ENCODE measurements at regions not wholly inside any gene's neighbourhood (a gene's known extent, or its start where the extent isn't known, plus 50 kb on each side); places are given as distances from the start of the nearest gene placed in this dataset.

GRCh38 chr20:60895363-60896079 is 356.5 kb upstream of the CDH4 start:
- TF ChIP-seq CTCF (IDR thresholded peaks at IDR 0.05), result no peak
- Mint-ChIP-seq H3K4me1 (peaks cover 4% of the 10 kb centered on the region), H3K36me3 (ENCODE audit: low read depth) (no peaks in the 10 kb centered on the region), H3K27me3 (ENCODE audit: low read depth, poor library complexity) (peaks cover 7% of the 10 kb centered on the region), H3K9me3 (no peaks in the 10 kb centered on the region), H3K4me3 (no peak overlapping the region), H3K27ac (no peak overlapping the region)
- no peak for DNase-seq

- peaks cover 5% of the 10 kb centered on the region for H3K4me1 Mint-ChIP-seq
Measured at GRCh38 chr20:60897976-60898375, 354.1 kb upstream of the CDH4 start.

GRCh38 chr20:60899320-60899719 is 352.7 kb upstream of the CDH4 start:
- TF ChIP-seq CTCF (IDR thresholded peaks at IDR 0.05), result no peak
- no peak overlapping the region for H3K4me3 Mint-ChIP-seq
- peaks cover 16% of the 10 kb centered on the region for H3K27me3 Mint-ChIP-seq (ENCODE audit: low read depth, poor library complexity)
- peaks cover 5% of the 10 kb centered on the region for H3K4me1 Mint-ChIP-seq
- no peak for DNase-seq
- peaks cover 12% of the 10 kb centered on the region for H3K9me3 Mint-ChIP-seq
- no peak overlapping the region for H3K27ac Mint-ChIP-seq
- no peaks in the 10 kb centered on the region for H3K36me3 Mint-ChIP-seq (ENCODE audit: low read depth)

More at GRCh38 chr20:60897976-60898375, 354.1 kb upstream of the CDH4 start:
- Mint-ChIP-seq H3K9me3 (peaks cover 12% of the 10 kb centered on the region), H3K27ac (no peak overlapping the region), H3K4me3 (no peak overlapping the region), H3K27me3 (ENCODE audit: low read depth, poor library complexity) (peaks cover 16% of the 10 kb centered on the region), H3K36me3 (ENCODE audit: low read depth) (no peaks in the 10 kb centered on the region)
- DNase-seq, result no peak
- no peak for TF ChIP-seq CTCF (IDR thresholded peaks at IDR 0.05)

GRCh38 chr20:60900618-60901017 is 351.4 kb upstream of the CDH4 start:
- Mint-ChIP-seq H3K36me3 (ENCODE audit: low read depth) (no peaks in the 10 kb centered on the region), H3K4me1 (peaks cover 5% of the 10 kb centered on the region), H3K27me3 (ENCODE audit: low read depth, poor library complexity) (peaks cover 23% of the 10 kb centered on the region), H3K4me3 (no peak overlapping the region), H3K27ac (no peak overlapping the region), H3K9me3 (peaks cover 12% of the 10 kb centered on the region)
- DNase-seq, result no peak
- no peak for TF ChIP-seq CTCF (IDR thresholded peaks at IDR 0.05)

GRCh38 chr20:60901831-60902230 is 350.2 kb upstream of the CDH4 start:
- Mint-ChIP-seq H3K36me3 (ENCODE audit: low read depth) (no peaks in the 10 kb centered on the region), H3K9me3 (peaks cover 12% of the 10 kb centered on the region), H3K27ac (no peak overlapping the region), H3K27me3 (ENCODE audit: low read depth, poor library complexity) (peaks cover 20% of the 10 kb centered on the region), H3K4me3 (no peak overlapping the region), H3K4me1 (peaks cover 5% of the 10 kb centered on the region)
- DNase-seq, result no peak
- no peak for TF ChIP-seq CTCF (IDR thresholded peaks at IDR 0.05)
